ENCODE measurements at regions not wholly inside any gene's neighbourhood (a gene's known extent, or its start where the extent isn't known, plus 50 kb on each side); places are given as distances from the start of the nearest gene placed in this dataset.

- no peak for TF ChIP-seq CTCF (IDR thresholded peaks at IDR 0.05)
- TF ChIP-seq POLR2AphosphoS5 (IDR thresholded peaks at IDR 0.05) = no peak
Observed at GRCh38 chr5:3301306-3301705, 294.3 kb upstream of the IRX1 start.
